ENCODE measurements at regions not wholly inside any gene's neighbourhood (a gene's known extent, or its start where the extent isn't known, plus 50 kb on each side); places are given as distances from the start of the nearest gene placed in this dataset.

DNA sequence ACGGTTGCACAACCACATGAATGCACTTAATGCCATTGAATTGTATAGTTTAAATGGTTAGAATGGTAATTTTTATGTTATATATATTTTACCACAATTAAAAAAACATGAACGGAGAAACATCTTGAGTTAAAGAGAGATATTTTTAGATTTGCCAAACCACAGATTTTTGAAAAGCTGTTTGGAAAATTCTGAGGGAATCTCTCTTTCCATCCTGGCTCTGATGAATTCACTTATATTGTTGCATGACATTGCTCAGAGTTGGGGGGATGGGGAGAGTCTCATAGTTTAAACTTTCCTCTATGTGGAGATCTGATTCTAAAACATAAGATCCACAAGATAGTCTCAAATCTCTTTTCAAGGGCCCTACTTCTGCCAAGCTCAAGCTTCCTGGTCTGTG is 275.0 kb upstream of the NPVF start:
- no peak for DNase-seq
- H3K4me1 Mint-ChIP-seq: no peaks in the 10 kb centered on the region
- no peaks in the 10 kb centered on the region for H3K9me3 Mint-ChIP-seq
- H3K27ac Mint-ChIP-seq: no peak overlapping the region
- no peaks in the 10 kb centered on the region for H3K27me3 Mint-ChIP-seq
- H3K36me3 Mint-ChIP-seq: no peaks in the 10 kb centered on the region
- no peak overlapping the region for H3K4me3 Mint-ChIP-seq

DNA sequence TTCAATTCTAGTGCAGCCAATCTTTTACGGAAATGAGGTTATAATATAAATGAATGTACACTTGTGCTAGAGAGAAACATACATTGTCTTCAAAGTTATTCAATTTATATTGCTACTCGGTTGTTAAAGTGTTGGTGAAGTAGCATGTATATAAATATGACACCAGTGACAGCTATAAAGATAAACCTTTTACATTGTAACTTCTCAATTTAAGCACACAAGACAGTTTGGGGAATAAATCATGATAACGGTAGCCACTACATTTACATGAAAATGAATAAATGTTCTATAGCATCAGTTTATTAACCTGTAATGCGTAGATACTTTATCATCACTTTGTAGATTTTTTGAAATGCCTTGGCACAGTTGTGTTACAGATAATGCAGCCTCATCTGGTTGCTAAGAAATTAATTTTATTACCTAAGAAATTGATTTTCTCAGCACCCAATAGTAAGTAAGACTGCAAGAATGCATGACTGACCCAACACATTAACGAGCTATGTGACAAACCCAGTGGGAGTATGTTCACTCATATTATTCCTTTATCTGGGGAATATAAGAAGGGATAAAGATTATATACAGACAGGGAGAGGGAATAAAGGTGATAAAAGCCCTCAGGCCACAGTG is 283.9 kb upstream of the NPVF start:
- no peak for DNase-seq
- Mint-ChIP-seq H3K4me1 (no peaks in the 10 kb centered on the region), H3K4me3 (no peak overlapping the region), H3K27me3 (no peaks in the 10 kb centered on the region), H3K9me3 (peaks cover 7% of the 10 kb centered on the region), H3K27ac (no peak overlapping the region), H3K36me3 (no peaks in the 10 kb centered on the region)

DNA sequence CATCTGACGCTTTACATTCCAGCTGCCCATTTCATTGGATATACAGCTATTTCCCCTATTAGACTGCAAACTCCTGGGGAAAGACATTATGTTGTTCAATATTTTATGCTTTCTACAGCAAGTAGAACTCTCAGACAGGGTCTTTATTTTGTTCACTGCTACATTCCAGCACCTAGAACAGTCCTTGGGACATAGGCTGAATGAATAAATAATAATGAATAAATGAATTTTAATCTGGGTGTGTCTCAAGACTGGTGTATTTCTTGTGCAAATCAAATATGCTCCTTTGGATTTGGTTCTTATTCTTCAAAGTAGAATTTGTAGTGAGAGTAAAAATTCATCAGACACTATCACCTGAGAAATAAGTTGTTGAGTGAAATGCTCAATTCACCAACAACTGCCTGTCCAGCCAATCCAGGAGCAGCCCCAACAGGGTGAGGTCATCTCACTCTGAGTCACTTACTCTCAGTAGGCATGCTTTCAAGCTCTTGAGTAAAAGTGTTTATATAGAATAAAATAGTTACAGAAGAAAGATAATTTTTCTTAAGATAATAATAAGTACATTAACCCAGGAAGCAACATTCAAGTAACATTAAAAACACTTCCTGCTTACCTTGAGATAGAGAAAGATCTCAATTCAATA is 287.5 kb upstream of the NPVF start:
- no peak overlapping the region for H3K27ac Mint-ChIP-seq
- H3K9me3 Mint-ChIP-seq: no peaks in the 10 kb centered on the region
- no peak overlapping the region for H3K4me3 Mint-ChIP-seq

DNA sequence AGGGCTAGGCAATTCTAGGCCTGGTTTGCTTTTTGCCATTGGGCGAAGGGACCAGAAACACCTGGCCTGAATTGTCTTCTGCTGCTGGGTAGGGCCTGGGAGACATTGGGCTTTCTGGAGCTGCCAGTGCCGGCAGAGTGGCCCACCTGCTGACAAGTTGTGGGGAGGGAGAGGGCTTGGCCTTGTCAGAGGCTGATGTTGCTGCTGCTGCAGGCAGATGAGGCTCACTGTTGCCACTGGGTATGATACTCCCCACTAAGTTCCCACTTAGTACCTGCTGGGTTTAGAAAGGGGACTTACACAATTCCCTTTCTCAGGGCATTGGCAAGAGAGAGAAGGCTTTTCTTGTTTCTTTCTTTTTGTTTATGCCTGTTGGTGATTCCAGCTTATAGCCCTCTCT is 289.6 kb upstream of the NPVF start:
- Mint-ChIP-seq H3K4me3 (no peak overlapping the region), H3K9me3 (no peaks in the 10 kb centered on the region), H3K36me3 (no peaks in the 10 kb centered on the region), H3K4me1 (peaks cover 19% of the 10 kb centered on the region), H3K27me3 (no peaks in the 10 kb centered on the region), H3K27ac (no peak overlapping the region)
- DNase-seq: no peak

More for the DNA sequence above, 287.5 kb upstream of the NPVF start:
- DNase-seq: no peak
- Mint-ChIP-seq H3K27me3 (no peaks in the 10 kb centered on the region), H3K4me1 (peaks cover 8% of the 10 kb centered on the region), H3K36me3 (no peaks in the 10 kb centered on the region)

DNA sequence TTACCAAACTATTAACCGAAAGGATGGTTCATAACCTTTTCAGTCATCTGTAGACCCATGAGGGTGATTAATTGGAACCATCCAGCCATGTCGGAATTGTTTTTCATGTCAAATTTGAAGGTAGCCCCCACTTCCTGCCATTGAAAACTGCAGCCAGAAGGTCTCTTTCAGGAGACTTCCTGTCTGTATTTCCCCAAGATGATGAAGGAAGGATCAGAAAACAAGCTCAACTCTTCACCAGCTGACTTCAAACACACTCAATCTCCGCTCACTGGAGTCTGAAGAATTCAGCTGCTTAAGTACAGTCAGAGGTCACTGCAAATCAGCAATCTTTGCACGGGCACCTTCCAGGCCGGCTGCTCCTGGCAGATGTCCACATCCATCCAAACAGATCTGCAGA is 291.7 kb upstream of the NPVF start:
- Mint-ChIP-seq H3K27ac (no peak overlapping the region), H3K27me3 (no peaks in the 10 kb centered on the region), H3K36me3 (no peaks in the 10 kb centered on the region), H3K4me1 (peaks cover 20% of the 10 kb centered on the region), H3K4me3 (no peak overlapping the region), H3K9me3 (no peaks in the 10 kb centered on the region)
- no peak for DNase-seq

DNA sequence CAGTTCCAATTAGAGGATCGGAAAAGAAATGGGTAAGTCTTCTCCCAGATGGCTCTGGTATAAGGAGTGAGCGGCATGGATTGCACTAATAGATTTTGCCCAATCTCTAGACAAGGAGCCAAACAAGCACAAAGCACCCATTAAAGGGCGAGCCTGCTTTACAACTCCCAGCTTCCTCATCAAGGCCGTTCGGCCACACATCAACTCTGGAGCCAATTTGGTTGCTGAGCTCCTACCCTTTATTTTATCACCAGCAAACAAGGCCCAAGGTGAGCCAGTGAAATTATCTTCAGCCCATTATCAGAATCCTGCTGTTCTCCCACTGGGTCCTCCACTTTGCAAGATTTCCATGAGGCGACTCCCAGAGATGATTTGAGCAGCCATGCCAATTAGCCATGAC is 292.2 kb upstream of the NPVF start:
- Mint-ChIP-seq H3K4me1 (peaks cover 20% of the 10 kb centered on the region), H3K27ac (no peak overlapping the region), H3K36me3 (no peaks in the 10 kb centered on the region), H3K27me3 (no peaks in the 10 kb centered on the region), H3K9me3 (no peaks in the 10 kb centered on the region), H3K4me3 (no peak overlapping the region)
- no peak for DNase-seq

DNA sequence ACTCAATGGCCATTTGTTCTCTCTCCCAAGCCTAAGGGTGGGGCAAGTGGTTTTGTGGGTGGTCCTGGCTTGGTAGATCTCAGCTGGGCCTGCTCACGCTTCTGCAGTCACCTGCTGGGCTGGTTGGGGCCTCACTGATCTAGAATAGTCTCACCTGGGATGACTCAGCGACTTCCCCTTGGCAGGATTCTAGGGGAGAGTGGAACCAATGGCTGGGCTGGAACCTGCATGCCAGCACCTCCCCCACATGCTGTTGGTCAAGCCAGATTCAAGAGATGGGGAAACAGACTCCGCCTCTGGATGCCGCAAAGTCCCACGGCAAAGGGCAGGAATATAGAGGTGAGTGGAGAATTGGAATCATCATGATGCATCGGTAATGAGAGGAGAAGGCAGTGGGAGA is 292.9 kb upstream of the NPVF start:
- Mint-ChIP-seq H3K27ac (no peak overlapping the region), H3K27me3 (no peaks in the 10 kb centered on the region), H3K36me3 (no peaks in the 10 kb centered on the region), H3K4me1 (peaks cover 20% of the 10 kb centered on the region), H3K9me3 (no peaks in the 10 kb centered on the region), H3K4me3 (no peak overlapping the region)
- no peak for DNase-seq

DNA sequence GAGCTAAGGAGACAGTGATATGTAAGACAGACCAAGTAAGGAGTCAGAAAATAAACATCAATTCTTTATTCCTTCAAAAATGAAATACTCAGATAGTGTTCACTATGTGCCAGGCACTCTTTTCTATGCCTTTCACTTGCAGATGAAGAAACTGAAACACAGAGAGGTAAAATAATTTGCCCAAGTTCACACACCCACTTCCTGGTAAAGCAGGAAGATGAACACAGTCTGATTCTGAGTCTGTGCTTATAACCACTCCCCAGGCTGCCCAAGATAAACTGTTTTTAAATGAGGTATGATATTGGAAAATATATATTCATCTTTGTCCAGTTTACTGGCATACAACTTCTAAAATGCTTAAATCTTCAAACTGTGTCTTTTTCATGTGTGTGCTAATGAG is 294.4 kb upstream of the NPVF start:
- Mint-ChIP-seq H3K27ac (no peak overlapping the region), H3K4me1 (peaks cover 20% of the 10 kb centered on the region), H3K36me3 (no peaks in the 10 kb centered on the region), H3K27me3 (no peaks in the 10 kb centered on the region), H3K9me3 (no peaks in the 10 kb centered on the region), H3K4me3 (no peak overlapping the region)
- no peak for DNase-seq

DNA sequence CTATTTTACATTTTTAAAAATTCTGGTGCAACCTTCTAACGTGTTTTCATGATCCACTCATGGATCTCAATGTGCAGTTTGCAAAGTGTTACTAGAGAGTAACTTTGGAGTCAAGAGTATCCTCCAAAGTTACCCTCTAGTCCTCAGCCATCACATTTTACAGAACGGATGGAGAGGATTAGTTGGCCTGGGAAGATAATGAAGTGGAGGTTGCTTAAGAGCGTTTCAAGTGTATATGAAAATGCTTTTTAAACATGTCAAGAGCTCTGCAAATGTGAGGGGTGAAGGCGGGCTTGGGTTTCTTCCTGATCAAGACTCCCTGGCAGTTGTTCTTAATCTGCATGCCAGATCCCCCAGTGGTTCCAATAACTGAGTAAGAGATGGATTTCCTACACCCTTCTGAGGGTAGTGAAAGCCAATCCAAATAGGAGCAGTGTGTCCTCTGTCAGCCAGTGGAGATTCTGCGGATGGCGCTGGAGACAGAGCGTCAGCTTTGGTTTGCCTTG is 299.4 kb upstream of the NPVF start:
- Mint-ChIP-seq H3K27me3 (no peaks in the 10 kb centered on the region), H3K9me3 (no peaks in the 10 kb centered on the region), H3K36me3 (no peaks in the 10 kb centered on the region), H3K4me1 (peaks cover 4% of the 10 kb centered on the region), H3K27ac (no peak overlapping the region), H3K4me3 (no peak overlapping the region)
- no peak for DNase-seq

DNA sequence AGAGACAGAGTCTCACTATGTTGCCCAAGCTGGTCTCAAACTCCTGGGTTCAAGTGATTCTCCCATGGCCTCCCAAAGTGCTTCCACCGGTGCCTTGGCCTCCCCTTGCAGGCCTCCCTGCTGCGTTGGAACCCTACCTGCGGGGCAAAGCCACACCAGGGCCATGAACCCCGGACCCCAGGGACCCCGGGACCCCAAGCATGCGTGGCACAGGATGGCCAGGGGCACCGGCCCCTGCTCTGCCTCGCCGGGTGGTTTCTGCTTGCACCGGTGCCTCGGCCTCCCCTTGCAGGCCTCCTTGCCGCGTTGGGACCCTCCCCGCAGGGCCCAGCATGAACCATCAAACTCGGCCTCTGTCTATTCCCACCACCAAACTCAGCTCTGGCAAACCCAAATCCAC is 301.0 kb upstream of the NPVF start:
- Mint-ChIP-seq H3K27me3 (no peaks in the 10 kb centered on the region), H3K4me3 (no peak overlapping the region), H3K9me3 (no peaks in the 10 kb centered on the region), H3K4me1 (no peaks in the 10 kb centered on the region), H3K36me3 (no peaks in the 10 kb centered on the region), H3K27ac (no peak overlapping the region)
- DNase-seq: no peak

DNA sequence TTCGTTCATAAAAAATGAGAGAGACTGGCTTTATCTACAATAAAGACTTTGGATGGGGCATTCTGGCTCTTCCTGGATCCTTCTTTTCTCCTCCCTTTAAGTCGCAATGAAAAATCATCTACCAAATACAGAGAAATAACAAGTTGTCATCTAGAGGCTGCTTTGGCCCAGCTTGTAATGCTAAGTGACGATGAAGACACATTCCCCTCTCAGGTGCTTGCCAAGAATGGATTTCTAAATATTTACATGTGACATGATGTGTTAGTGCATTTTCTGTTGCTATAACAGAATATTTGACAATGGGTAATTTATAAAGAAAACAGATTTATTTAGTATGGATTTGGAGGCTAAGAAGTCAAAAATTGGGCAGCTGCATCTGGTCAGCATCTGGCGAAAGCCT is 308.6 kb upstream of the NPVF start:
- no peak for DNase-seq
- Mint-ChIP-seq H3K27ac (no peak overlapping the region), H3K36me3 (no peaks in the 10 kb centered on the region), H3K27me3 (no peaks in the 10 kb centered on the region), H3K4me3 (no peak overlapping the region), H3K9me3 (no peaks in the 10 kb centered on the region), H3K4me1 (no peaks in the 10 kb centered on the region)

DNA sequence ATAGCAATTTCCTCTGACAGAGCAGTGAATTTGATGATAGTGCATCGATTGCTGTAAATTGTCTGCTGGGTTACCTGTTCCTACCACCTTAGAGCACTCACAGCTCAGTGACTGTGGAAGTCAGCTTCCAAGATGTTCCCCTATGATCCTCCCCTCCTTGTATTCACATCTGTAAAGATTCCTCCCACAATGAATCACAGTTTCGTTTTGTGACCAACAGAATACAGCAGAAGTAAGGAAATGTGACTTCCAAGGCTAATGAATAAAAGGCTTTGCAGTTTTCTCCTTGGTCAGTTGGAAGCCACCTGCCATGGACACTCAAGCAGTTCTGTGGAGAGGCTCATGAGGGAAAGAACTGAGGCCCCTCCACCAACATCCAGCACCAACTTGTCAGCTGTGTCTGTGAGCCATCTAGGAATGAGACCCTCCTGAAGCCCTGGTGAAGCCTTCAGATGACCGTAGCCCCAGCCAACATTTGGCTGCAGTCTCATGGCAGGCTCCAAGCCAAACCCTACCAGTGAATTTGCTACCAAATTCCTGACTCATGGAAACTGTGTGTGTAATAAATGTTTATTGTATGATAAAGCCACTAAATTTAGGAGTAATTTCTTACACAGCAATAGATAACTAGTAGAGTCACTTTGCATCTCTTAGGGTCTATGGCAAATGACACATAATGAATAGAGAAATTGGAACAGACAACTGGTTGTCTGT is 309.5 kb upstream of the NPVF start:
- Mint-ChIP-seq H3K36me3 (no peaks in the 10 kb centered on the region), H3K4me1 (no peaks in the 10 kb centered on the region), H3K27me3 (no peaks in the 10 kb centered on the region), H3K27ac (no peak overlapping the region), H3K4me3 (no peak overlapping the region), H3K9me3 (no peaks in the 10 kb centered on the region)
- DNase-seq: no peak

DNA sequence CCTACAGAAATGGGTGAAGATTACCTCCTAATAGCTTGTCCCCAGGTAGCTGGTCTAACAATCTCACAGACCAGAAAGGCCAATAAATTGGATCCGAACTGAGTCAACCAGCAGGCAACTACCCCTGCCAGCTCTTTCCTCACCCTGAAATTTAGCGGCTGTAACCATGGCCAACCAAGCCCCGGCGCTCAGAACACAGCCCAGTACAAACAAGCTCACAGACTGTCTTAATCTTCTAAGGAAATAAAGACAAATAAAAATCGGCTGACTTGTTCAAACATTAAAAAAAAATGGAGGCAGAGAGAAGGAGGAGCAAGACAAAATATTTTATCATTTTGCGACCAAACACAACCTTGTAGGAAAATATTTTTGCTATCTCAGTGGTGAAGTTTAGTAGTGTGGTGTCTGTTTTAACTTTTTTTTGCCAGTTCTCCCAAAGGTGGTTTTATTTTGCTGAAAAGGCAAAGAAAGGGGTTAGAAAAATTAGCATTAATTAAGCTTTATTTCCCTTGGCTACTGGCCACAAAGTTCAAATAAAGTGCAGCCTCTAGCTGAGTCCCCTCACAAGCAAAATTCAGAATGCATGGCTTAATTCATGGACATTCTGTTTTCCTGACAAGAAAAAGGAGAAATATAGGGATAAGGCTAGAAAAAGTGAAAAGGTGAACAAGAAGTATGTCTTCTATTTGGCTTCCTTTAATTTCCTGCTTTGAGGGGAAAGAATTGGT is 313.0 kb upstream of the NPVF start:
- Mint-ChIP-seq H3K27me3 (peaks cover 8% of the 10 kb centered on the region), H3K27ac (no peak overlapping the region), H3K36me3 (no peaks in the 10 kb centered on the region), H3K9me3 (no peaks in the 10 kb centered on the region), H3K4me1 (no peaks in the 10 kb centered on the region), H3K4me3 (no peak overlapping the region)
- no peak for DNase-seq

DNA sequence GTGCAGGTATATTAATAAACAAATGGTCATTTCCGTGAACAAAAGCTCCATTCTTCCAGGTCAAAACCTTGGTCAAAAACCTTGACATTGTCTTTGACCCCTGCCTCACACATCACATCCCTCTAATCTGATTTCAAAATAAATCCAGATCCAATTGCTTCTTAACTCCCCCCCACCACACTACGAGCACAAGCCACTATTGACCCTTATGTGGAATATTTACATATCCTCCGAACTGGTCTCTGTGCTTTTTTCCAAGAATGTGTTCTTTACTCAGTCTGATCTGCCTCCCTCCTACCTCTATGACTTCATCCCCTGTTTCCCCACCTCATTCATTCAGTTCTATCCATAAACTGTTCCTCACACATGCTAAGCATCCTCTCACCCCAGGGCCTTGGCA is 313.6 kb upstream of the NPVF start:
- DNase-seq: no peak
- H3K36me3 Mint-ChIP-seq: no peaks in the 10 kb centered on the region
- no peak overlapping the region for H3K4me3 Mint-ChIP-seq
- H3K27ac Mint-ChIP-seq: no peak overlapping the region
- no peaks in the 10 kb centered on the region for H3K4me1 Mint-ChIP-seq
- H3K27me3 Mint-ChIP-seq: peaks cover 8% of the 10 kb centered on the region
- no peaks in the 10 kb centered on the region for H3K9me3 Mint-ChIP-seq

DNA sequence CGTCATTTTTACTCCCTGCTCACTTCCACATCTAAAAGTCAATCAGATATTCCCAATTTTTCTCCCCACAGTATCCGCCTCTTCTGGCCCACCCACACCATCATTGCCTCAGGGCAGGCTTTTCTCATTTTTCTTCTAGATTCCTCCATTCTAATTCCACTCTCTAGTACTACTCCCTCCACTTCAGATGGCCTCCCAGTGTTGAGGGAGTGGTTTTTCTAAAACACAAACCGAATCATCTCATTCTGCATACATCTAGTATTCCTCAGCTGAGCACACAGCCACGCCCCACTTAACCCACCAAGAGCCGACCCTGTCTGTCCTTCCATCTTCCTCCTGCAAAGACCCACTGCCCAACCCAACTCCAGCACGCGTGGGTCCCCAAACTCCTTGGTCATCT is 314.9 kb upstream of the NPVF start:
- no peak overlapping the region for H3K4me3 Mint-ChIP-seq
- no peaks in the 10 kb centered on the region for H3K9me3 Mint-ChIP-seq
- no peak overlapping the region for H3K27ac Mint-ChIP-seq
- no peaks in the 10 kb centered on the region for H3K36me3 Mint-ChIP-seq
- H3K27me3 Mint-ChIP-seq: peaks cover 8% of the 10 kb centered on the region
- no peak for DNase-seq
- no peaks in the 10 kb centered on the region for H3K4me1 Mint-ChIP-seq
